Thyroid gland (tissue), 4 donors: ENCODE measurements at regions not wholly inside any gene's neighbourhood (a gene's known extent, or its start where the extent isn't known, plus 50 kb on each side); places are given as distances from the start of the nearest gene placed in this dataset.

Experiments used
- DNase-seq, 2 donors: peaks; one replicate each; pipeline ENCODE4 v3.0.0-alpha.2; 2019
- H3K27ac ChIP-seq, 3 donors: fragments of 200-600 bp; sonication (generic); 1 replicate in 2 of 3; 2 replicates in 1 of 3; pipeline ENCODE4 v1.5.1; 2016 to 2019; ENCODE audit warnings: mild to moderate bottlenecking in 1 of 3, moderate library complexity in 1 of 3
- H3K27me3 ChIP-seq: fragments of 200-600 bp; sonication (generic); one replicate; pipeline ENCODE4 v1.5.1; 2019
- H3K36me3 ChIP-seq, 2 donors: fragments of 200-600 bp; sonication (generic); one replicate each; pipeline ENCODE4 v1.5.1; 2016 to 2019
- H3K4me1 ChIP-seq, 2 donors: fragments of 200-600 bp; sonication (generic); one replicate each; pipeline ENCODE4 v1.5.1; 2017 to 2019
- H3K4me3 ChIP-seq, 3 donors: fragments of 200-600 bp; sonication (generic); replicated peaks in 1 of 3; 1 replicate in 2 of 3; 2 replicates in 1 of 3; pipeline ENCODE4 v1.5.1; 2016; ENCODE audit warnings: mild to moderate bottlenecking in 1 of 3
- H3K9me3 ChIP-seq: fragments of 200-600 bp; sonication (generic); one replicate; pipeline ENCODE4 v1.5.1; 2017
- POLR2A ChIP-seq, 2 donors: fragments of 450-650 bp; IDR thresholded peaks; one replicate each; pipeline ENCODE4 v1.6.1; 2017; ENCODE audit warnings: antibody characterized with exemption in 2 of 2, mild to moderate bottlenecking in 2 of 2, moderate library complexity in 1 of 2
- WGBS, 2 donors: methylation state at CpG; one replicate each; pipeline ENCODE4 v1.1.5; 2017; 5-methylcytosine and 5-hydroxymethylcytosine counted together
- intact Hi-C: fragments of 100-400 bp; cut with DNase I; formaldehyde crosslinking; loops from one replicate; pipeline ENCODE4 v1.15.1; 2023
- TF ChIP-seq, protein P1 (sequence below), 6 experiments: fragments of 200-600 bp in 3 of 6; fragments of 450-650 bp in 3 of 6; sonication (generic) in 3 of 6; IDR thresholded peaks; one replicate each; pipeline ENCODE4 v1.5.1; 2016 to 2019; ENCODE audit warnings: antibody characterized with exemption in 6 of 6, mild to moderate bottlenecking in 2 of 6, inconsistent platforms in 1 of 6, moderate library complexity in 1 of 6

DNA sequence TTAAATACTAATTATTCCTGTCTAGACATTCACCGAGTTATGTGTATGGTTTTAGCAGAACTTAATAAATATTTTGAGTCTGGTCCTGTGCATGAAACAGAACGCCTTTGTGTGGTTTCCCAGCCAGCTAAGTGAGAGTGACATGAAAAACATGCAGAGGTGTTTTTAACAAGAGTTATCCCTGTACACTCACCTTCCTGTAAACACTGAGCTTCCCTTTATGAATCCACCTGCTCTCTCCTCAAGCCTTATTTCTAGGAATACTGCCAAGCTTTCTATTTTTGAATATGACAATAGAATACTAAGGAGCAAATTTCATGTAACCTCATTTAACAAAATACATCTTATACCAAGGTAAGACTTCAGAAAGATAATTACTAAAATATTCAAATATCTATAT lies 270.3 kb upstream of the CTSO start:
- no peak for DNase-seq
- Histone ChIP-seq H3K36me3 (no peaks in the 10 kb centered on the region), H3K27me3 (no peaks in the 10 kb centered on the region), H3K9me3 (no peaks in the 10 kb centered on the region), H3K4me1 (no peaks in the 10 kb centered on the region), H3K4me3 (no peak overlapping the region), H3K27ac (no peak overlapping the region)
- intact Hi-C loops: no loop called here
- no peak for TF ChIP-seq POLR2A (IDR thresholded peaks at IDR 0.05)
- TF ChIP-seq, protein P1, sequence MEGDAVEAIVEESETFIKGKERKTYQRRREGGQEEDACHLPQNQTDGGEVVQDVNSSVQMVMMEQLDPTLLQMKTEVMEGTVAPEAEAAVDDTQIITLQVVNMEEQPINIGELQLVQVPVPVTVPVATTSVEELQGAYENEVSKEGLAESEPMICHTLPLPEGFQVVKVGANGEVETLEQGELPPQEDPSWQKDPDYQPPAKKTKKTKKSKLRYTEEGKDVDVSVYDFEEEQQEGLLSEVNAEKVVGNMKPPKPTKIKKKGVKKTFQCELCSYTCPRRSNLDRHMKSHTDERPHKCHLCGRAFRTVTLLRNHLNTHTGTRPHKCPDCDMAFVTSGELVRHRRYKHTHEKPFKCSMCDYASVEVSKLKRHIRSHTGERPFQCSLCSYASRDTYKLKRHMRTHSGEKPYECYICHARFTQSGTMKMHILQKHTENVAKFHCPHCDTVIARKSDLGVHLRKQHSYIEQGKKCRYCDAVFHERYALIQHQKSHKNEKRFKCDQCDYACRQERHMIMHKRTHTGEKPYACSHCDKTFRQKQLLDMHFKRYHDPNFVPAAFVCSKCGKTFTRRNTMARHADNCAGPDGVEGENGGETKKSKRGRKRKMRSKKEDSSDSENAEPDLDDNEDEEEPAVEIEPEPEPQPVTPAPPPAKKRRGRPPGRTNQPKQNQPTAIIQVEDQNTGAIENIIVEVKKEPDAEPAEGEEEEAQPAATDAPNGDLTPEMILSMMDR (IDR thresholded peaks at IDR 0.05): no peak
- 86 to 90% methylated on average over 2 of the region's 2 CpGs for WGBS, 2 donors

DNA sequence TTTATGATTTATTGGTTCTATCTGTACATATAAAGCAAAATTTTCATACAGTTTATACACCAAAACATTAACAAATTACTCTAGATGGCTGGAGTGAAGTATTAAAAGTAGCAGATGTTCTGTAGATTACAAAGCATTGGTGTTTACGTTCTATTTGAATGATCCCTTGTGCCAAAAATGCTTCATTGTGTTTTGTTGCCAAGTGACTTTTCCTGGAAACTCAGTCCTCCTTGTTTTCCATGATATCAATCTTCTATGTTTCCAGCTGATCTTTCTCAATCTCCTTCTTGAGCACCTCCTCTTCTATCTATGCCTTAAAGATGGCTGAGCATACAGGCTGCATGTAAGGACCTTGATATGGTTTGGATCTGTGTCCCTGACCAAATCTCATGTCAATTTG lies 263.6 kb upstream of the CTSO start:
- no peaks in the 10 kb centered on the region for H3K4me1 ChIP-seq
- H3K4me3 ChIP-seq: no peak overlapping the region
- intact Hi-C loops: no loop called here
- H3K27ac ChIP-seq: no peak overlapping the region
- H3K27me3 ChIP-seq: no peaks in the 10 kb centered on the region
- TF ChIP-seq, protein P1 (IDR thresholded peaks at IDR 0.05): no peak
- no peak for TF ChIP-seq POLR2A (IDR thresholded peaks at IDR 0.05)
- no peaks in the 10 kb centered on the region for H3K36me3 ChIP-seq
- DNase-seq: no peak
- WGBS, 2 donors: 66 to 78% methylated on average over 1 of the region's 1 CpG
- no peaks in the 10 kb centered on the region for H3K9me3 ChIP-seq

DNA sequence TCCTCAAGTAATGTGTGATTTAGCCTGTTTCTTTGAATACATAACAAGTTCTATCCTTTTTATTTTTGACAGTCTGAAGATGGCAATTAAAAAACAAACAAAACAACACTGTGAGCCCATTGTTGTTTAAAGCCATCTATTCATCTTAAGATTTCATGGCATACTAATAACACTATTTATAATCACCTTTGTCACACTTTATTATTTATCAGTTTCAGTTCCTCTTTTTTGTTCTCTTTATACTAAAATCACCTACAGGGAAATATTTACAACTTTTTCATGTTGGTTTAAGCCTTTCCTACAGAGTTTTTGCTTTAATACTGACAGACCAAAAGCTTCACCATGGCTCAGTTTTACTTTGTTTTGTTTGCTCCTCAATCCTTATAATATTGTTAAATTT lies 247.4 kb upstream of the CTSO start:
- TF ChIP-seq, protein P1 (IDR thresholded peaks at IDR 0.05): no peak
- TF ChIP-seq POLR2A (IDR thresholded peaks at IDR 0.05): no peak
- DNase-seq: no peak
- no peaks in the 10 kb centered on the region for H3K9me3 ChIP-seq
- intact Hi-C loops: no loop called here
- H3K27me3 ChIP-seq: no peaks in the 10 kb centered on the region
- no peaks in the 10 kb centered on the region for H3K4me1 ChIP-seq
- no peak overlapping the region for H3K4me3 ChIP-seq
- no peaks in the 10 kb centered on the region for H3K36me3 ChIP-seq
- no peak overlapping the region for H3K27ac ChIP-seq

DNA sequence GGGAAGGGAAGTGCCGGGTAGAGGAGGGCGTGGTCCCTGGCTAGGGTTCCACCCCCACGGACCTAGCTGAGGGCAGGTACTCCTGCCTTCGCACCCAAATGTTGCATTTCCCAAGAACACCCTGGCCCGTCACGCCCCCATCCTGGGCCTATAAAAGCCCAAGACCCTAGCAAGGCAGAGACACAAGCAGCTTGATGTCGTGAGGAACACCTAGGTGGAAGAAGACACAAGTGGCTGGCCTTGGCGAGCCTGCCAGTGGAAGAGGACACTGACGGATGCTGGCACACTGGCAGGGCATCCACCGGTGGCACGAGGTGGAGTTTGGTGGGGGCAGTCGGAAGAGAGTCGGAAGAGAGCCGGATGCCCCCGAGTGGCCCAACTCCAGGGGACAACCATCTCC lies 244.8 kb upstream of the CTSO start:
- H3K27me3 ChIP-seq: no peaks in the 10 kb centered on the region
- H3K27ac ChIP-seq: no peak overlapping the region
- DNase-seq: no peak
- WGBS, 2 donors: 95 to 97% methylated on average over 15 of the region's 15 CpGs
- H3K36me3 ChIP-seq: no peaks in the 10 kb centered on the region
- no peak overlapping the region for H3K4me3 ChIP-seq
- H3K9me3 ChIP-seq: no peaks in the 10 kb centered on the region
- no peak for TF ChIP-seq POLR2A (IDR thresholded peaks at IDR 0.05)
- TF ChIP-seq, protein P1 (IDR thresholded peaks at IDR 0.05): no peak
- H3K4me1 ChIP-seq: no peaks in the 10 kb centered on the region
- intact Hi-C loops: no loop called here

DNA sequence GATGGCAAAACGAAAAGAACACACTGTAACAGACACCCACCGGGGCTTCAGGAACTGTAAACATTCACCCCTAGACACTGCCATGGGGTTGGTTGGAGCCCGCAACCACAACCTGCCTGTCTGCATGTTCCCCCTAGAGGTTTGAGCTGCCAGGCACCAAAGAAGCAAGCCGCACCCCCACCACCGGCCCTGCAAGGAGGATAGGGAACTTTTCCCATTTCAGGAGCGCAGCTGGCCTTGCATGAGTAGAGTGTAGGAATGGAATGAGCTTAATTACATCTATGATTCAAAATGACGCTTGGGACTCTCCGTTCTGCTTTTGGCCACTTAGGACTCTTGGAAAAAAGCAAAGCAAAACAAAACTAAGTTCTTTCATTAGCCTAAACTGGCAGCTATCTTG lies 243.6 kb upstream of the CTSO start:
- H3K36me3 ChIP-seq: no peaks in the 10 kb centered on the region
- no peaks in the 10 kb centered on the region for H3K4me1 ChIP-seq
- no peaks in the 10 kb centered on the region for H3K9me3 ChIP-seq
- TF ChIP-seq, protein P1 (IDR thresholded peaks at IDR 0.05): no peak
- no peak for TF ChIP-seq POLR2A (IDR thresholded peaks at IDR 0.05)
- peak; percentile 50 to 51 for DNase-seq
- intact Hi-C loops: no loop called here
- WGBS, 2 donors: 56 to 72% methylated on average over 8 of the region's 8 CpGs
- no peak overlapping the region for H3K4me3 ChIP-seq
- no peak overlapping the region for H3K27ac ChIP-seq
- no peaks in the 10 kb centered on the region for H3K27me3 ChIP-seq
